MM.1S (cell line): ENCODE measurements at regions not wholly inside any gene's neighbourhood (a gene's known extent, or its start where the extent isn't known, plus 50 kb on each side); places are given as distances from the start of the nearest gene placed in this dataset.

Source experiments
- CTCF ChIP-seq: fragments of 300-600 bp; sonication (generic); IDR thresholded peaks from 2 replicates; pipeline ENCODE4 v1.5.1; 2016; ENCODE audit warnings: antibody characterized with exemption, low read length, mixed read lengths
- EZH2phosphoT487 ChIP-seq: fragments of 300-600 bp; sonication (generic); IDR thresholded peaks from 2 replicates; pipeline ENCODE4 v1.6.1; 2018; ENCODE audit warnings: antibody characterized with exemption, low read length

DNA sequence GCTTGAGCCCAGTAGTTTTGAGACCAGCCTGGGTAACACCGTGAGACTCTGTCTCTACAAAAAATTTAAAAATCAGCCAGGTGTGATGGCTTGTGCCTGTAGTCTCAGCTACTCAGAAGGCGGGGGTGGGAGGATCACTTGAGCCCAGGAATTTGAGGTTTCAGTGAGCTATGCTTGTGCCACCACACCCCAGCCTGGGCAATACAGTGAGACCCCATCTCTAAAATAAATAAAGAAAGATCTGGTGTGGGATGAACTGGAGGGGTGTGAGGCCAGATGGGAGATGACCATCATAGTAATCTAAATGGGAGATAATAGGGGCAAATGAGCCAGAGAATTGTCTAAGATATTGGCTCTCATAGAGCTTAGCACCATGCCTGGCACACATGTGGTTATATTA, 60.1 kb upstream of the TRABD2B start:
- TF ChIP-seq CTCF (no peak), EZH2phosphoT487 (no peak)
